ENCODE measurements at regions not wholly inside any gene's neighbourhood (a gene's known extent, or its start where the extent isn't known, plus 50 kb on each side); places are given as distances from the start of the nearest gene placed in this dataset.

- DNase-seq, result no peak
Measured at GRCh38 chr13:91135968-91136367, 211.5 kb upstream of the MIR17HG start.

- no peak for DNase-seq
Measured at GRCh38 chr13:91136806-91137205, 210.7 kb upstream of the MIR17HG start.

DNA sequence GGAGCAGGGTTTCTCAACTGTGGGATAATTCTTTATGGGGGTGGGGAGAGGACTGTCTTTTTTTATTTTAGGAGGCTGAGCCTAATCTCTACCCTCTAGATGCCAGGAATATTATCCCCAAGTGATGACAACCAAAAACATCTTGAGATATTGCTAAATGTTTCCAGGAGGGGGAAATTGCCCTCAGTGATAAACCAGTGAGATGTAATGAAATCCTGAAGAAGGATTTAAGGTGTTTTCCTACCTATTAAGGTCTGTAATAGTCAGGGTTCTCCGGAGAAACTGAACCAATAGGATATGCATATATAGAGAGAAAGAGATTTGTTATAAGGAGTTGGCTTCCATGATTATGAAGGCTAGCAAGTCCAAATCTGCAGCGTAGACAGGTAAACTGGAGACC, 208.3 kb upstream of the MIR17HG start:
- DNase-seq, result no peak

GRCh38 chr13:91141543-91142061, 205.9 kb upstream of the MIR17HG start:
- DNase-seq, result no peak

DNA sequence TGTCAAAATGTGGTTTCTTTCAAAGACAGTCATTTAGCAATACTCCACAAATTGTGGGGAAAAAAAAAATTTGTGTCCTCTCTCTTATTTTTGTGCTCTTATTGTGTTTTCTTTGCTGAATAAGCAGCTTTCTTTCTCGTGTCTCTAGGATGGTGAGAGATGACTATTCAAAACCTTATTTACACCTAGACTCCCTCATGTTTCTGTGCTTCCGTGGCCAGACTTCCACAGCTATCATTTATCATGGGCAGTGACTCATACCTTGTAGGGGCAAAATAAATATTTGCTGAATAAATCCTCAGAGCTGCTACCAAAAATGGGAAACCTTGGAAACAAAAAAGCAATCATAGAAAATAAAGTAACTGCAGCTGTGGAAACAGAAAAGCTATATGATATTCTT, 204.9 kb upstream of the MIR17HG start:
- no peak for DNase-seq

- DNase-seq, result no peak
Measured at GRCh38 chr13:91144054-91144453, 203.4 kb upstream of the MIR17HG start.

GRCh38 chr13:91144486-91144885, 203.0 kb upstream of the MIR17HG start:
- no peak for DNase-seq

GRCh38 chr13:91145571-91146205, 201.8 kb upstream of the MIR17HG start:
- DNase-seq, result no peak

- no peak for DNase-seq
Measured at GRCh38 chr13:91146601-91147000, 200.9 kb upstream of the MIR17HG start.

- DNase-seq, result no peak
Measured at GRCh38 chr13:91148098-91148497, 199.4 kb upstream of the MIR17HG start.

- DNase-seq, result no peak
Measured at GRCh38 chr13:91151921-91152320, 195.6 kb upstream of the MIR17HG start.

DNA sequence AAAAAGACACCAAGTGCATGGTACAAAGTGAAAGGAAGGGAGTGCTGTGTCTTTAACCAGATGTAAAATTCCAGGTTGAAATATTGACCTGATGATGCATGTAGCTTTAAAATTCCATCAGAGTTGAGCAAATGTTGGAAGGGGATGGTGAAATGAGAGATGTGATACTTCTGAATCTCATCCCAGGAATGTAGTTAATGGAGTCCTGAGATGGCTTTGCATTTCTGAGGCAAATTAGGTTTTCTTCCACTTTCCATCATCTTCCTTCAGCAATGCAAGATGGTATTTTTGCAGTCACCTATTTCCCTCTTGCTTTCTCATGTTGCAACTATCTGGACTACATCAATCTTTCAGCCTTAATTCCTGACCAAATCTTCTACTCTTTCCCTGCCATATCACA, 194.1 kb upstream of the MIR17HG start:
- DNase-seq, result no peak

- DNase-seq, result no peak
Measured at GRCh38 chr13:91154558-91155353, 192.7 kb upstream of the MIR17HG start.

GRCh38 chr13:91155512-91156114, 191.9 kb upstream of the MIR17HG start:
- DNase-seq, result no peak

DNA sequence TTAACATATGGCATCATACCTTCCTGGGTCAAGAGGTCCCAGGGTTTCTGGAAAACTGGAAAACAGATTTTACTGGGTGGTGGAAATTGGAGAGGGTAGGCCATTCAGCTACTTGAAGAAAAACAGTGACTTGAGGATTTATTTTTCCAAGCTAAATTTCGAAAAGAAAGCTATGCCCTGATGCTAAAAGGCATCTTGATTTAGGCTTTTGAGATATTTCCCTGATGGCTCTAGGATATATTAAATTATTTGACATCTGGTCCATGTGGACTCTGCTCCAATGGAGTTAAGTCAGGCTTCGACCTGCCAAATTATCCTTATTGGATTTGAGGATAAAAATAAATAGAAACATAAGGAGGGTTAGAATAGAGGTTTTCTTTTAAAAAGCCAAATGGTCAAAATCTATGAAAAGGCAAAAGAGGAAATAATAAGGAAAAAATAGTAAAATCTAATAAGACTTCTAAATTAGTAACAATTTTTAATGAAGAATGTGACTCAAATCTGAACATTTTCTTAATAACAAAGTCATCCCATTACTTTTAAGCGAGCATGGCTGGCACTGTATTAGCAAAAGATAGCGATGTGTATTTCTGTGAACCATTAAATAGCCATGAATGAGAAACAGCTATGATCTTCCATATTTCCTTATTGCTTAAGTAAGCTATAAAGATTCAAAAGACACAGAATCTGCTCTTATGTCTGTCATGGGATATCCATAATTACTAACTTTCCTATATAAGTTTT, 190.0 kb upstream of the MIR17HG start:
- no peak for DNase-seq

DNA sequence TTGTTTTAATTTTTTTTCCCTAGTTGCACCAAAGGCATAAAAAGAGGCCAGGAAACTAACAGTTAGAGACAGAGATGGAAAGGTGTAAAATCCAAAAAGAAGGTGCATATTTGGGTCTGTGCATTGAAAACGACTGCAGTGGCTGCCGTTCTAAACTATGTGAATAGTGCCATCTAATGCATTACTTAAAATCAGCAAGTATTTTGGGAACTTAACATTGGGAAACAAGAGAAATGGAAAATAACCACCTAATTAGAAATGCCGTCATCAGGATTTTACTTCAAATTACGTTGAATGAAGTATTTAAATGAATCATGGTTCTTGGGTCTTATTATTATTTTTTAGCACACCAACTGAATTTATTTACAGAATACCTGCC, 189.5 kb upstream of the MIR17HG start:
- DNase-seq, result no peak

GRCh38 chr13:91162180-91162579, 185.3 kb upstream of the MIR17HG start:
- no peak for DNase-seq

DNA sequence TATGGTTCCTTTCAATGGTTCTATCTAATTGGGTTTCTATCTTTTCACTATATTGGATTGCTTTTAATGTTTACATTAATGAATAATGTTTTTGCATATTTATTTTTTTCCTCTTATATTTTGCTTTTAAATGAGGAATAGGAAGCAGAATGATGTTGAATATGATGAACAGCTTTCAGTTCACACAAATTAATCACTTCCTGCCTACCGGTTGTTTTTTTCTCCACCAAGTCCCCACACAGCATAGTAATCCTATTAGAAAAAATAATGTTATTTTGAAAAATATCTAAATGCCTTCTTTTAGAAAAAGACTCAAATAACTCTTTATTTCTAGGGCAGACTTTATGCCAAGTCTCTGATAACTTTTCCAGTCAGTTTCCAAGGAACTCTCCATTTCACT, 184.9 kb upstream of the MIR17HG start:
- DNase-seq, result no peak

GRCh38 chr13:91165758-91166157, 181.7 kb upstream of the MIR17HG start:
- no peak for DNase-seq

GRCh38 chr13:91166714-91167511, 180.6 kb upstream of the MIR17HG start:
- DNase-seq, result no peak

DNA sequence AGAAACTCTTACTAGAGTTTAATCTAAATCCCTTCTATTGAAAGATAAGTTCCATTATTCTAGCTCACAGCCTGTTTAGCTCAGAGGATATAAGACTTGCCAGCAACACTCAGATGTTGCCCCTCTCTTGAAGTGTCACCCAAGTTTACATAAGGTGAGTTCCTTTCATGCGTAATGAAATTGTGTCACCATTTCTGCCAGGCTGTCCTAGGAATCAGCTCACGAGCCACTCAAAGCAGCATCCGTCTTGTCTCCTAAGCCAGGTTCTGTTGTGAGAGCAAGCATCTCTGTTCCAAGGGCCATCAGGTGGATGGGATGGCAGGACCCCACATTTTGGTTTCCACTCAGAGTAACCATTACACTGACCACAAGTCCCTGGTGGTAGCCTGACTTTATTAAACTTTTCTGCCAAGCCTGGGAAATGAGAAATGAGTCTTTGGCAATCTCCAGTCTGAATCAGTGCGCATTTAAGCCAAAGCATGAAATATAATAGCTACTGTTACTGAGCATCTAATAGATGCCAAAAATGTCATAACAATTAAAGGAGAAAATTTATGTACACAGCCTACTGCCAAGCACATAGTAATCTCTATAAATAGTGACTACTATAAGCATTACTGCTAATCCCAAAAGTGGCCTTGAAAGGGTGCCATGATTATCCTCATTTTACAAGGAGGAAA, 179.6 kb upstream of the MIR17HG start:
- DNase-seq, result no peak

GRCh38 chr13:91168386-91168711, 179.1 kb upstream of the MIR17HG start:
- DNase-seq, result no peak

All from cerebellar nuclear complex (tissue), 1 donor.